Lung (tissue), 11 donors: ENCODE measurements at regions not wholly inside any gene's neighbourhood (a gene's known extent, or its start where the extent isn't known, plus 50 kb on each side); places are given as distances from the start of the nearest gene placed in this dataset.

Source experiments
- ATAC-seq: fragments of 200-7000 bp; cut with Tn5 transposase; one replicate; pipeline ENCODE4 v1.9.1; 2020; ENCODE audit warnings: moderate number of reproducible peaks; ENCODE audit not compliant: insufficient read depth, low FRiP score
- DNase-seq, 3 donors: peaks; one replicate each; pipeline ENCODE4 v3.0.0-alpha.2; 2013 to 2017
- H3K27ac ChIP-seq, 2 donors: one replicate each; pipeline ENCODE4 v1.5.1; 2013; ENCODE audit warnings: mild to moderate bottlenecking in 2 of 2, moderate library complexity in 2 of 2, control low read depth in 1 of 2, inconsistent platforms in 1 of 2, low read depth in 1 of 2, low read length in 1 of 2
- H3K27me3 ChIP-seq, 3 donors: one replicate each; pipeline ENCODE4 v1.5.1; 2013; ENCODE audit warnings: low read length in 2 of 3; ENCODE audit not compliant: control insufficient read depth in 3 of 3, insufficient read depth in 3 of 3
- H3K36me3 ChIP-seq, 4 donors: one replicate each; pipeline ENCODE4 v1.5.1; 2013; ENCODE audit warnings: low read length in 4 of 4, mild to moderate bottlenecking in 1 of 4, moderate library complexity in 1 of 4; ENCODE audit not compliant: control insufficient read depth in 4 of 4, insufficient read depth in 4 of 4
- H3K4me1 ChIP-seq, 5 donors: one replicate each; pipeline ENCODE4 v1.5.1; 2013; ENCODE audit warnings: low read length in 5 of 5, mild to moderate bottlenecking in 2 of 5, moderate library complexity in 1 of 5; ENCODE audit not compliant: control insufficient read depth in 5 of 5, insufficient read depth in 5 of 5
- H3K4me3 ChIP-seq: one replicate; pipeline ENCODE4 v1.5.1; 2013; ENCODE audit warnings: mild to moderate bottlenecking, control low read depth, moderate library complexity
- H3K9ac ChIP-seq, 2 donors: one replicate each; pipeline ENCODE4 v1.5.1; 2013; ENCODE audit warnings: low read length in 2 of 2, control low read depth in 1 of 2; ENCODE audit not compliant: insufficient read depth in 1 of 2
- H3K9me3 ChIP-seq, 4 donors: one replicate each; pipeline ENCODE4 v1.5.1; 2013; ENCODE audit warnings: low read length in 3 of 4, mild to moderate bottlenecking in 1 of 4, moderate library complexity in 1 of 4; ENCODE audit not compliant: control insufficient read depth in 4 of 4, insufficient read depth in 3 of 4
- CTCF ChIP-seq: IDR thresholded peaks from 2 replicates; pipeline ENCODE4 v1.5.1; 2012; ENCODE audit warnings: mild to moderate bottlenecking; ENCODE audit errors: control extremely low read depth, extremely low read depth
- WGBS, 2 donors: extraction: QIAGEN DNeasy Blood & Tissue Kit; methylation state at CpG; one replicate each; pipeline ENCODE4 v1.1.7; 2013; 5-methylcytosine and 5-hydroxymethylcytosine counted together
- donor health status: control.
- donor health status: control.
- donor health status: Bipolar disorder and iron deficiency.
- donor health status: healthy.
- donor health status: DM: yes; HTN: yes; CAD: no.

- no peak overlapping the region for H3K27ac ChIP-seq
- DNase-seq = no peak
- no peak for ATAC-seq
- H3K9me3 ChIP-seq = no peaks in the 10 kb centered on the region
- H3K9ac ChIP-seq = no peak overlapping the region
- no peak overlapping the region for H3K4me3 ChIP-seq
- WGBS, 2 donors = 74 to 82% methylated on average over 5 of the region's 5 CpGs
- H3K27me3 ChIP-seq = no peaks in the 10 kb centered on the region
- no peak for TF ChIP-seq CTCF
- H3K4me1 ChIP-seq = peaks cover 0 to 36% (median 5%) of the 10 kb centered on the region in 5 donors
- no peaks in the 10 kb centered on the region for H3K36me3 ChIP-seq
Measured at GRCh38 chr9:80502306-80502705, 930.5 kb downstream of the TLE4 start.

- Histone ChIP-seq H3K27ac (no peak overlapping the region), H3K9me3 (no peaks in the 10 kb centered on the region), H3K36me3 (no peaks in the 10 kb centered on the region), H3K4me3 (no peak overlapping the region), H3K4me1 (peaks cover 0 to 36% (median 5%) of the 10 kb centered on the region in 5 donors), H3K27me3 (no peaks in the 10 kb centered on the region), H3K9ac (no peak overlapping the region)
- ATAC-seq (no peak), DNase-seq (no peak)
- 46 to 73% methylated on average over 3 of the region's 3 CpGs for WGBS, 2 donors
- TF ChIP-seq CTCF = no peak
Measured at GRCh38 chr9:80501635-80502034, 929.9 kb downstream of the TLE4 start.

DNA sequence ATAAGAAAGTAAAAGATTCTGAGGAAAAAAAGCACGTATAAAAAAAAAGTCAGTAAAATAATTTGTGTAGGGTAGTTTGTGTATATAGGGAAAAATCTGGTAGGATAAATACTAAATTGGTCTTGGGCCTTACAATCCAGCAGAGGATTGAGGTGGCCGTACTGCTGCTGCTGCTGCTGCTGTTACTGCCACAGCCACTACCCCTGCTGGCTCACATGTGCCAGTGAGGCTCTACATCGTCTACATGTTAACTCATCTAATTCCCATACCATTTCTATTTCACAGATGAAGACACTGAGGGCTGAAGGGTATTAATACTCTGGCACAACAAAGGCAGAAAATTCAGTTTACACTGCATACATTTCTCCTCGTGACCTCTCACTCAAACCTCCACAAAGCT, 928.5 kb downstream of the TLE4 start:
- 90 to 92% methylated on average over 4 of the region's 4 CpGs for WGBS, 2 donors
- ATAC-seq = no peak

More for the DNA sequence above, 928.5 kb downstream of the TLE4 start:
- no peak overlapping the region for H3K27ac ChIP-seq
- peaks cover 0 to 30% (median 5%) of the 10 kb centered on the region in 5 donors for H3K4me1 ChIP-seq
- no peak overlapping the region for H3K4me3 ChIP-seq
- no peak overlapping the region for H3K9ac ChIP-seq
- no peak for TF ChIP-seq CTCF
- H3K27me3 ChIP-seq = no peaks in the 10 kb centered on the region
- DNase-seq = no peak
- no peaks in the 10 kb centered on the region for H3K9me3 ChIP-seq
- no peaks in the 10 kb centered on the region for H3K36me3 ChIP-seq
